AG04450 (cell line): ENCODE measurements at regions not wholly inside any gene's neighbourhood (a gene's known extent, or its start where the extent isn't known, plus 50 kb on each side); places are given as distances from the start of the nearest gene placed in this dataset.

Experiments
- CTCF ChIA-PET: fragments of 300-600, 350-600 bp; formaldehyde crosslinking; extraction: SDS; loops from one replicate; lab custom pipeline; 2022; ENCODE audit warnings: antibody characterized with exemption, inconsistent platforms; lab: Charles Lee
- POLR2A ChIA-PET: fragments of 350-600 bp; formaldehyde crosslinking; extraction: SDS; loops from one replicate; lab custom pipeline; 2021; ENCODE audit warnings: antibody characterized with exemption, inconsistent platforms; lab: Yijun Ruan, JAX
- DNase-seq: peaks from one replicate; pipeline ENCODE4 v3.0.0-alpha.2; 2011; ENCODE audit warnings: low read depth, low spot score
- H3K27ac ChIP-seq: one replicate; pipeline ENCODE4 v1.5.1; 2012; ENCODE audit warnings: low read depth, low read length, control low read depth
- H3K27me3 ChIP-seq: one replicate; pipeline ENCODE4 v1.6.0; 2012; ENCODE audit warnings: low read length; ENCODE audit not compliant: control insufficient read depth, insufficient read depth
- H3K4me3 ChIP-seq: 2 replicates; pipeline ENCODE4 v1.5.1; 2011; ENCODE audit warnings: mild to moderate bottlenecking, low read depth, low read length, control low read depth
- H3K9me3 ChIP-seq: 2 replicates; pipeline ENCODE4 v1.5.1; 2012; ENCODE audit warnings: low read length; ENCODE audit not compliant: control insufficient read depth, insufficient read depth
- CTCF ChIP-seq: IDR thresholded peaks from 2 replicates; pipeline ENCODE4 v1.5.1; 2011; ENCODE audit warnings: low read depth, low read length, control low read depth, inconsistent platforms

DNA sequence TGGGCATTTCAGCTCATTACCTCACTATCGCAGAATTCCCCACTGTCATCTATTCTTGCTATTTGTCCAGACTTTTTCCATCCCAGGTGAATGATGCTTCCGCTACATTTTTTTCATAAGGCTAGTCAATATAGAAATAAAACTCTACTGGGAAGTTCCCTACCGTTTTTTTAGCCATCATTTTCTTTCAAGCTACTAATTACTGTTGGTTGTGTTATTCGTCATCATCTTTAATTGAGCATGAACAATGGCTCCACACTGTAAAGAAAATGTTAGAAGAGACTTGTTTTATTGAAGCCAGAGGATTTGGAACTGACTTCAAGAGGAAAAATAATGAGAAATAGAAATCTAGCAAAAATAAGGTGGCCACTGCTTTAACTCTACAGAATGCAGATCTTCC lies 265.0 kb downstream of the ZNF608 start:
- ChIA-PET CTCF (no interaction called here), POLR2A (no interaction called here)
- H3K4me3 ChIP-seq = no peak overlapping the region
- no peak for DNase-seq
- no peaks in the 10 kb centered on the region for H3K9me3 ChIP-seq
- H3K27ac ChIP-seq = no peak overlapping the region
- no peak for TF ChIP-seq CTCF
- no peaks in the 10 kb centered on the region for H3K27me3 ChIP-seq

DNA sequence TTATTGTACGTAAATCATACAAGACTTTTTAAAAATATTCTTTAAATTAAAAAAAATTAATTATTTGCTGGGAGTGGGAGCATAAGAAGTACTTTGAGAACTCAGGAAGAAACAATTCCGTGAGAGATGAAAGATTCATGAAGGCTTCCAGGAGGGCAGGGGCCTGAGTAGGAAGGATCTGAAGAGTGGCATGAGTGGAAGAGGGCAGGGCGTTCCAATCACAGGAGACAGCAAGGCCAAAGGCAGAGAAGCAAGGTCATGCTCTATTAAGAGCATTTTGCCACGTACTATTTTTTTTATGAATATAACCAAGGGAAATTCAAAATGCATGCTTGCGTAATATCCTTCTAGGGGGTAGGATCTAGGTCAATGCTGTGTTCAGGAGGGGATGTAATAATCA lies 265.5 kb downstream of the ZNF608 start:
- CTCF ChIA-PET = no interaction called here
- Histone ChIP-seq H3K27me3 (no peaks in the 10 kb centered on the region), H3K9me3 (no peaks in the 10 kb centered on the region), H3K4me3 (no peak overlapping the region), H3K27ac (no peak overlapping the region)
- no peak for TF ChIP-seq CTCF
- no peak for DNase-seq
- POLR2A ChIA-PET = no interaction called here

GRCh38 chr5:124480022-124480421 lies 266.4 kb downstream of the ZNF608 start:
- no peaks in the 10 kb centered on the region for H3K27me3 ChIP-seq
- ChIA-PET CTCF (no interaction called here), POLR2A (no interaction called here)
- no peak for TF ChIP-seq CTCF
- no peak overlapping the region for H3K27ac ChIP-seq
- no peaks in the 10 kb centered on the region for H3K9me3 ChIP-seq
- H3K4me3 ChIP-seq = no peak overlapping the region
- DNase-seq = no peak

GRCh38 chr5:124478264-124478663 lies 268.2 kb downstream of the ZNF608 start:
- no peak overlapping the region for H3K4me3 ChIP-seq
- H3K27ac ChIP-seq = no peak overlapping the region
- CTCF ChIA-PET = interaction anchor here (0.7 kb wide), 1 partner anchor 502 kb away, joined by 6 read pairs; no protein-coding TSS in a partner anchor
- H3K27me3 ChIP-seq = no peaks in the 10 kb centered on the region
- DNase-seq = no peak
- no peaks in the 10 kb centered on the region for H3K9me3 ChIP-seq
- TF ChIP-seq CTCF = no peak
- POLR2A ChIA-PET = interaction anchor here (0.6 kb wide), 1 partner anchor 376 kb away, joined by 3 read pairs; no protein-coding TSS in a partner anchor

DNA sequence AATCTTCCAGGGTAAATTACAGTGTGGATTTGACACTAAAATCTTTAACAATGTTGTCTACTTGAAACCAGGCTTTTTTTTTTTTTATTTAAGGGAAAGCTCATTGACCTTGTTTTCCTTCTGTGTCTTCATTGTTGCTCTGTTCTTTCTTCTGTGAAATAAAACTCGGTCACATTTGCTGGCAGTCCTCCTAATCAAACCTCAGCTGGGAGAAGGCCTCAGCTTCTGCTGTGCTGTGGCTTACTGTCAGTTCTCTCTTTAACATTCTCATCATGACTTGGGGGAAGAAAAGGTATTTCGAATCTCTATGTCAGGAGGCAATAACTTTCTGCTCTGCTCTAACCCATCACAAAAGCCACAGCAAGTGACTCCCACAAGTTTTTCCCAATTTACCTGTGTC lies 268.9 kb downstream of the ZNF608 start:
- H3K4me3 ChIP-seq = no peak overlapping the region
- no peak overlapping the region for H3K27ac ChIP-seq
- no peak for DNase-seq
- no peaks in the 10 kb centered on the region for H3K9me3 ChIP-seq
- ChIA-PET POLR2A (no interaction called here), CTCF (interaction anchor here (0.7 kb wide), 1 partner anchor 502 kb away, joined by 6 read pairs; no protein-coding TSS in a partner anchor)
- TF ChIP-seq CTCF = no peak
- no peaks in the 10 kb centered on the region for H3K27me3 ChIP-seq
